Loucy (cell line): ENCODE measurements at regions not wholly inside any gene's neighbourhood (a gene's known extent, or its start where the extent isn't known, plus 50 kb on each side); places are given as distances from the start of the nearest gene placed in this dataset.
"Not testable (repeated sequence)": the region's sequence is repeated elsewhere in the genome, so short reads cannot be mapped to it uniquely, and the experiment has no call there.

Experiments
- H2AFZ ChIP-seq: fragments of 200-600 bp; sonication (generic); 2 replicates; pipeline ENCODE4 v1.6.0; 2016; ENCODE audit warnings: antibody characterized with exemption, mild to moderate bottlenecking, low read length, moderate library complexity
- H3F3A ChIP-seq: fragments of 200-600 bp; 2 replicates; pipeline ENCODE4 v1.6.0; 2016; ENCODE audit warnings: antibody characterized with exemption, low read depth, mild to moderate bottlenecking
- H3K27me3 ChIP-seq: fragments of 200-600 bp; sonication (generic); 2 replicates; pipeline ENCODE4 v1.6.1; 2014; ENCODE audit warnings: low read length, mild to moderate bottlenecking; ENCODE audit not compliant: insufficient read depth, poor library complexity, severe bottlenecking
- H3K36me3 ChIP-seq: fragments of 200-600 bp; sonication (generic); 2 replicates; pipeline ENCODE4 v1.6.1; 2016; ENCODE audit warnings: low read length; ENCODE audit not compliant: insufficient read depth
- H3K4me1 ChIP-seq: fragments of 200-600 bp; sonication (generic); 2 replicates; pipeline ENCODE4 v1.5.1; 2014; ENCODE audit warnings: low read length, mild to moderate bottlenecking; ENCODE audit not compliant: insufficient read depth, poor library complexity, severe bottlenecking
- H3K4me2 ChIP-seq: fragments of 200-600 bp; sonication (generic); 2 replicates; pipeline ENCODE4 v1.6.0; 2014; ENCODE audit warnings: antibody characterized with exemption, low read length, low read depth, mild to moderate bottlenecking; ENCODE audit not compliant: poor library complexity, severe bottlenecking
- H3K4me3 ChIP-seq: fragments of 200-600 bp; sonication (generic); 2 replicates; pipeline ENCODE4 v1.5.1; 2014; ENCODE audit warnings: low read length, mild to moderate bottlenecking, mixed read lengths; ENCODE audit not compliant: poor library complexity, severe bottlenecking
- H3K79me2 ChIP-seq: fragments of 200-600 bp; sonication (generic); 2 replicates; pipeline ENCODE4 v1.6.1; 2014; ENCODE audit warnings: low read length; ENCODE audit not compliant: insufficient read depth
- H3K9ac ChIP-seq: fragments of 200-600 bp; sonication (generic); 2 replicates; pipeline ENCODE4 v1.6.0; 2014; ENCODE audit warnings: mild to moderate bottlenecking, low read depth, low read length, moderate library complexity; ENCODE audit not compliant: poor library complexity, severe bottlenecking
- H3K9me2 ChIP-seq: fragments of 200-600 bp; sonication (generic); replicated peaks from 2 replicates; pipeline ENCODE4 v1.6.1; 2016; ENCODE audit warnings: low read depth, low read length, mixed read lengths
- H3K9me3 ChIP-seq: fragments of 200-600 bp; sonication (generic); 2 replicates; pipeline ENCODE4 v1.6.1; 2014; ENCODE audit warnings: mild to moderate bottlenecking, antibody characterized with exemption, low read length, low read depth; ENCODE audit not compliant: insufficient read depth
- H4K20me1 ChIP-seq: fragments of 200-600 bp; sonication (generic); 2 replicates; pipeline ENCODE4 v1.6.0; 2014; ENCODE audit warnings: antibody characterized with exemption, low read length, mild to moderate bottlenecking; ENCODE audit not compliant: insufficient read depth, poor library complexity, severe bottlenecking
- EZH2phosphoT487 ChIP-seq: fragments of 200-600 bp; IDR thresholded peaks from 2 replicates; pipeline ENCODE4 v1.6.1; 2018; ENCODE audit warnings: antibody characterized with exemption, mild to moderate bottlenecking, moderate library complexity, borderline replicate concordance
- TF ChIP-seq, protein P1 (sequence below): fragments of 200-600 bp; sonication (generic); conservative IDR thresholded peaks from 2 replicates; pipeline ENCODE4 v1.5.1; 2014; ENCODE audit warnings: mild to moderate bottlenecking, antibody characterized with exemption, low read length

GRCh38 chr4:118539412-118540077 is 145.6 kb upstream of the METTL14 start:
- not testable (repeated sequence) for H3K9ac ChIP-seq, H3K79me2 ChIP-seq, H2AFZ ChIP-seq, H3K4me1 ChIP-seq, H3K4me3 ChIP-seq, H3K36me3 ChIP-seq, H3K9me3 ChIP-seq, H3K27me3 ChIP-seq, H4K20me1 ChIP-seq, H3F3A ChIP-seq, H3K4me2 ChIP-seq, H3K9me2 ChIP-seq
- TF ChIP-seq, protein P1, sequence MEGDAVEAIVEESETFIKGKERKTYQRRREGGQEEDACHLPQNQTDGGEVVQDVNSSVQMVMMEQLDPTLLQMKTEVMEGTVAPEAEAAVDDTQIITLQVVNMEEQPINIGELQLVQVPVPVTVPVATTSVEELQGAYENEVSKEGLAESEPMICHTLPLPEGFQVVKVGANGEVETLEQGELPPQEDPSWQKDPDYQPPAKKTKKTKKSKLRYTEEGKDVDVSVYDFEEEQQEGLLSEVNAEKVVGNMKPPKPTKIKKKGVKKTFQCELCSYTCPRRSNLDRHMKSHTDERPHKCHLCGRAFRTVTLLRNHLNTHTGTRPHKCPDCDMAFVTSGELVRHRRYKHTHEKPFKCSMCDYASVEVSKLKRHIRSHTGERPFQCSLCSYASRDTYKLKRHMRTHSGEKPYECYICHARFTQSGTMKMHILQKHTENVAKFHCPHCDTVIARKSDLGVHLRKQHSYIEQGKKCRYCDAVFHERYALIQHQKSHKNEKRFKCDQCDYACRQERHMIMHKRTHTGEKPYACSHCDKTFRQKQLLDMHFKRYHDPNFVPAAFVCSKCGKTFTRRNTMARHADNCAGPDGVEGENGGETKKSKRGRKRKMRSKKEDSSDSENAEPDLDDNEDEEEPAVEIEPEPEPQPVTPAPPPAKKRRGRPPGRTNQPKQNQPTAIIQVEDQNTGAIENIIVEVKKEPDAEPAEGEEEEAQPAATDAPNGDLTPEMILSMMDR: peak; percentile 54

GRCh38 chr4:118556576-118556975 is 128.6 kb upstream of the METTL14 start:
- not testable (repeated sequence) for H3K9me3 ChIP-seq, H3F3A ChIP-seq, H3K9me2 ChIP-seq, H4K20me1 ChIP-seq, H3K79me2 ChIP-seq, H3K4me2 ChIP-seq, H2AFZ ChIP-seq, H3K27me3 ChIP-seq, H3K9ac ChIP-seq, H3K4me1 ChIP-seq, H3K4me3 ChIP-seq, H3K36me3 ChIP-seq

- H4K20me1 ChIP-seq: no peaks in the 10 kb centered on the region
- no peaks in the 10 kb centered on the region for H3K36me3 ChIP-seq
- no peaks in the 10 kb centered on the region for H3K4me1 ChIP-seq
- no peaks in the 10 kb centered on the region for H3K27me3 ChIP-seq
- no peaks in the 10 kb centered on the region for H3K9me3 ChIP-seq
- no peaks in the 10 kb centered on the region for H3K9me2 ChIP-seq
- H3K4me3 ChIP-seq: no peak overlapping the region
- no peaks in the 10 kb centered on the region for H3F3A ChIP-seq
- H3K9ac ChIP-seq: no peak overlapping the region
- H3K4me2 ChIP-seq: no peak overlapping the region
- no peak overlapping the region for H2AFZ ChIP-seq
- no peaks in the 10 kb centered on the region for H3K79me2 ChIP-seq
- TF ChIP-seq, protein P1: no peak
- TF ChIP-seq EZH2phosphoT487: no peak
These were observed 127.8 kb upstream of the METTL14 start for GRCh38 chr4:118557298-118557851.

DNA sequence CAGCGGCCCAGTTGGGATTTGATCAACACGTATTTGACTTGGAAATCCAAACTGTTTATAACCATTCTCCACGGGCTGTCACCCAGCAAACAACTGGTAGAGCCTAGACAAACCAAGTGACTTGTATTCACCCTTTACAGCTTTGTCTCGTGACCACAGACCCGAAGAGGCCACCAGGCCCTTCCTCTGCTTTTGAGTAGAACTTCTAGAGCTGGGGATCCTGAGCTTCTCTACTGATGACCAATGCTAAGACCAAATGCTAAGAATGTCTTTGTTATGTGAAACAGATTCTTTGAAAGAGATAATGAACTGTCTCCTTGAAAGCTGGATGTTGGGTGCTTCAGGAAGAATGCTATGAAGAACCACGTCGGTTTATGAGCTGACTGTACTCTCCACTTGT is 127.0 kb upstream of the METTL14 start:
- not testable (repeated sequence) for H3K4me3 ChIP-seq, H3K9ac ChIP-seq, H3K4me2 ChIP-seq, H3K36me3 ChIP-seq, H3K79me2 ChIP-seq, H3K9me3 ChIP-seq, H2AFZ ChIP-seq, H3K27me3 ChIP-seq, H4K20me1 ChIP-seq, H3K4me1 ChIP-seq, H3F3A ChIP-seq, H3K9me2 ChIP-seq

DNA sequence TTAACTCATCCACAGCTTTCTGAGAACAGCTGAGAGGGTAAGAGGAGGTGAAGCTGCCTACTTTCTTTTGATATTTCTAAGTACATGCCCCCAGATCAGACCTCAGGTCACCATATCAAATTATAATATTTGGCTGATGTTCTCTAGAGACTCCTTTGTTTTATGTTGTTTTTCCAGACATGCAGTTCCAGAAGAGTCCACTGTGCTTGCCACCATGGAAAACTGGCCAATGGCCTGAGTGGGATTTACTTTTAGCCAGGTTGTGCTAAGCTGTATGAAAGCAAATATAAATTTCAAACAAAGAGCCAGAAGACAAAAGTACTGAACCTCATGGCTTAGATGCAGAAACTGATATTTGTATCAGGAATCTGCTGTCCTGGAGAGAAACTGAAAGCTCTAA is 123.6 kb upstream of the METTL14 start:
- not testable (repeated sequence) for H3F3A ChIP-seq, H3K4me2 ChIP-seq, H3K27me3 ChIP-seq, H3K9ac ChIP-seq, H3K9me2 ChIP-seq, H3K36me3 ChIP-seq, H3K79me2 ChIP-seq, H3K4me1 ChIP-seq, H2AFZ ChIP-seq, H3K9me3 ChIP-seq, H4K20me1 ChIP-seq, H3K4me3 ChIP-seq

DNA sequence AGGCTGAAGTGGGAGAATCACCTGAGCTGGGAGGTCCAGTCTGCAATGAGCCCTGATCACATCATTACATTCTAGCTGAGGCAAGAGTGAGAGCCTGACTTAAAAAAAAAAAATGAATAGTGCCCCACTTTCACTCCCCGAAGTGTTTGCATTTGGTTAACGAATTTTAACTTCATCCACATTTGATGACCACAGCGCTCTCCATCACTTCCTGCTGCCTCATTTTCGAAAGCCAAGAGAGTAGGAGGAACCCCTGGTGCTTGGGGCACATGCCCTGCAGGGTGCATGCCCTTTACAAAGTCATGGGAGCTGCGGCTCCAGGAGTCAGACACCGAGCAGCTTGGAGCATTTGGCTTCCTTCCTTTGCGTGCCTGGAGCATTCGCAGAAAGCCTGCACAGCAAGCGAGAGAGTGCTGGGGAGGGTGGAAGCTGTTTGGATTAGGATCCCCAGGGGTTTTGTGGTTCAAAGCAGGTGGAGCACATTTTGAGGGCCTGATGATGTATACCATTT is 119.1 kb upstream of the METTL14 start:
- H4K20me1 ChIP-seq, H3K9me3 ChIP-seq, H3K9me2 ChIP-seq, H3K27me3 ChIP-seq, H3K9ac ChIP-seq, H2AFZ ChIP-seq, H3K36me3 ChIP-seq, H3F3A ChIP-seq, H3K79me2 ChIP-seq, H3K4me1 ChIP-seq, H3K4me2 ChIP-seq, H3K4me3 ChIP-seq: not testable (repeated sequence)
